ENCODE measurements at regions not wholly inside any gene's neighbourhood (a gene's known extent, or its start where the extent isn't known, plus 50 kb on each side); places are given as distances from the start of the nearest gene placed in this dataset.

DNA sequence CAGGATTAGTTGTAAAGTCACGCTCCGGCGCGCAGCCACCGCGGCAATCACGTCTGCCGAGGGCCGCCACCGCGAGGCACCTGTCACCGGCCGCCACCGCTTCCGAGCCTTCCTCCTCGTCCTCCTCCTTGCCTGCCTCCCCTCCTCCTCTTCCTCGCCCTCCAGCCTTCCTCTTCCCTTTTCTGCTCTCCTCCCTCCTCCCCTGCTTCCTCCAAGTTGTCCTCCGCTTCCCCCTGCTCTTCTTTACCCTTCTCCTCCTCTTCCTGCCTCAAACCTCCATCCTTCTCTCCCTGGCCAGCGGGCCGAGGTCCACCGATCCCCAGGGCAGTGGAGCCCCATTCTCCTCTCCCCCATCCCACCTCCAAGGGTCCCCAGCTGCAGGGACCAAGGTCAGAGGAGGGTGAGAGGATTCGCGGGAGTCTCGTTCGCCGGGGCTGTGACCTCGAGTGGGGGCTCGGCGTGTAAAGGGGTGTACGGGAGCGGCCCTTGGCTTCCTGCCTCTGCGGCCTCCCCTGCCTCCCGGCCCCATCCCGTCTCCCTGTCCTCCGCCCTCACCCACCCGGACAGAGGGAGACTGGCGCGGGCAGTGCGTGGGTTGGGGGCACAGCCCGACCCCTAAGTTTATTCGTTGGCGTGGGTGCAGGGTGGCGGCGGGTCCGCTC lies 89.5 kb upstream of the PAX2 start:
- no peak overlapping the region for H3K27ac ChIP-seq (ENCODE audit: insufficient read depth, low read depth, low read length)
- no peaks in the 10 kb centered on the region for H3K4me1 ChIP-seq (ENCODE audit: control insufficient read depth, extremely low read depth, insufficient read depth, low read length)
- H2AFZ ChIP-seq (ENCODE audit: low read depth, low read length): no peak overlapping the region
- intact Hi-C loops (cut with micrococcal nuclease) (no loop called here), dilution Hi-C loops (cut with MboI; ENCODE audit: extremely low pct_ligation_motif_present, low sequenced_read_pairs) (no loop called here)
- H3K4me2 ChIP-seq (ENCODE audit: insufficient read depth, low read length): no peak overlapping the region
- H3K36me3 ChIP-seq (ENCODE audit: control insufficient read depth in 2 of 2, extremely low read depth in 1 of 2, insufficient read depth in 2 of 2, low read length in 2 of 2): no peaks in the 10 kb centered on the region
- POLR2A ChIA-PET: no interaction called here
- no peaks in the 10 kb centered on the region for H3K9me1 ChIP-seq (replicated peaks; ENCODE audit: control insufficient read depth, extremely low read depth, insufficient read depth, low read length)
- no peak overlapping the region for H3K9ac ChIP-seq (replicated peaks; ENCODE audit: extremely low read depth, insufficient read depth, low read length)
- CTCF ChIA-PET: no interaction called here
- peaks cover 76 to 77% of the 10 kb centered on the region in 2 experiments for H3K27me3 ChIP-seq (ENCODE audit: control insufficient read depth in 2 of 2, insufficient read depth in 2 of 2, low read length in 2 of 2)
- BruUV-seq (replicated peaks): no TSS peak
- H3K4me3 ChIP-seq (replicated peaks in 1 of 3; ENCODE audit: insufficient read depth in 1 of 3, low read depth in 1 of 3, low read length in 3 of 3): no peak overlapping the region
- H3K9me3 ChIP-seq (replicated peaks; ENCODE audit: control insufficient read depth, insufficient read depth, low read length): no peaks in the 10 kb centered on the region
- H4K20me1 ChIP-seq (replicated peaks; ENCODE audit: control insufficient read depth, extremely low read depth, insufficient read depth, low read length): no peaks in the 10 kb centered on the region
- FAIRE-seq (no peak), DNase-seq (ENCODE audit: low read depth, low spot score) (no peak)
- TF ChIP-seq EZH2 (IDR thresholded peaks at IDR 0.05; ENCODE audit: borderline replicate concordance, low read depth, low read length, severe bottlenecking): peak; percentile 92
- no peak for TF ChIP-seq POLR2AphosphoS5 (IDR thresholded peaks at IDR 0.05; ENCODE audit: insufficient read depth, low read depth, low read length)
- H3K79me2 ChIP-seq (ENCODE audit: control insufficient read depth, insufficient read depth, low read length): no peaks in the 10 kb centered on the region

DNA sequence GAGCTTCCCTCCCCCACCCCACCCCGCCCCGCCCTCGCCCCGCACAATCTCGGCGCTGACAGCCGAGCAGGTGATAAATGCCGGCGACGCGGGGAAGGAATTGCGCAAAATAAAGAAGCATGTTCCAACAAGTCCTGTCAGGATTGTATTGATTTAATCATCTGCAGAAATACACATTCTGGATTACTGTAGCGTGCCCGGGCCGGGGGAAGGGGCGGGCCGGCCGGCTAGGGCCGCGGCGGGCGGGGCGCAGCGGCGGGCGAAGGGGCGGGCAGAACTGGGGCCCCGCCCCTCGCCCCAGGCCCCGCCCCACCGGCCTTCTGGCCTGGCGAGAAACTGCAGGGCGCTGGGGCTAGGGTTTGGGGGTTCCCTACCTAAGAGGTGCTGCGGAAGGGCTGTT lies 88.9 kb upstream of the PAX2 start:
- Histone ChIP-seq H4K20me1 (replicated peaks; ENCODE audit: control insufficient read depth, extremely low read depth, insufficient read depth, low read length) (no peaks in the 10 kb centered on the region), H3K36me3 (ENCODE audit: control insufficient read depth in 2 of 2, extremely low read depth in 1 of 2, insufficient read depth in 2 of 2, low read length in 2 of 2) (no peaks in the 10 kb centered on the region), H3K9me3 (replicated peaks; ENCODE audit: control insufficient read depth, insufficient read depth, low read length) (no peaks in the 10 kb centered on the region), H3K79me2 (ENCODE audit: control insufficient read depth, insufficient read depth, low read length) (no peaks in the 10 kb centered on the region), H2AFZ (ENCODE audit: low read depth, low read length) (no peak overlapping the region), H3K27ac (ENCODE audit: insufficient read depth, low read depth, low read length) (no peak overlapping the region), H3K9ac (replicated peaks; ENCODE audit: extremely low read depth, insufficient read depth, low read length) (no peak overlapping the region), H3K9me1 (replicated peaks; ENCODE audit: control insufficient read depth, extremely low read depth, insufficient read depth, low read length) (no peaks in the 10 kb centered on the region), H3K4me2 (ENCODE audit: insufficient read depth, low read length) (no peak overlapping the region), H3K4me3 (replicated peaks in 1 of 3; ENCODE audit: insufficient read depth in 1 of 3, low read depth in 1 of 3, low read length in 3 of 3) (no peak overlapping the region), H3K4me1 (ENCODE audit: control insufficient read depth, extremely low read depth, insufficient read depth, low read length) (no peaks in the 10 kb centered on the region), H3K27me3 (ENCODE audit: control insufficient read depth in 2 of 2, insufficient read depth in 2 of 2, low read length in 2 of 2) (peaks cover 79% of the 10 kb centered on the region in 2 experiments)
- no TSS peak for BruUV-seq (replicated peaks)
- intact Hi-C loops (cut with micrococcal nuclease) (no loop called here), dilution Hi-C loops (cut with MboI; ENCODE audit: extremely low pct_ligation_motif_present, low sequenced_read_pairs) (no loop called here)
- TF ChIP-seq FOS (IDR thresholded peaks at IDR 0.05; ENCODE audit: borderline replicate concordance, insufficient read depth, low read length): no peak
- no peak for TF ChIP-seq POLR2A (IDR thresholded peaks at IDR 0.05; ENCODE audit: low read depth, low read length)
- TF ChIP-seq POLR2AphosphoS5 (IDR thresholded peaks at IDR 0.05; ENCODE audit: insufficient read depth, low read depth, low read length): no peak
- TF ChIP-seq, protein P1, sequence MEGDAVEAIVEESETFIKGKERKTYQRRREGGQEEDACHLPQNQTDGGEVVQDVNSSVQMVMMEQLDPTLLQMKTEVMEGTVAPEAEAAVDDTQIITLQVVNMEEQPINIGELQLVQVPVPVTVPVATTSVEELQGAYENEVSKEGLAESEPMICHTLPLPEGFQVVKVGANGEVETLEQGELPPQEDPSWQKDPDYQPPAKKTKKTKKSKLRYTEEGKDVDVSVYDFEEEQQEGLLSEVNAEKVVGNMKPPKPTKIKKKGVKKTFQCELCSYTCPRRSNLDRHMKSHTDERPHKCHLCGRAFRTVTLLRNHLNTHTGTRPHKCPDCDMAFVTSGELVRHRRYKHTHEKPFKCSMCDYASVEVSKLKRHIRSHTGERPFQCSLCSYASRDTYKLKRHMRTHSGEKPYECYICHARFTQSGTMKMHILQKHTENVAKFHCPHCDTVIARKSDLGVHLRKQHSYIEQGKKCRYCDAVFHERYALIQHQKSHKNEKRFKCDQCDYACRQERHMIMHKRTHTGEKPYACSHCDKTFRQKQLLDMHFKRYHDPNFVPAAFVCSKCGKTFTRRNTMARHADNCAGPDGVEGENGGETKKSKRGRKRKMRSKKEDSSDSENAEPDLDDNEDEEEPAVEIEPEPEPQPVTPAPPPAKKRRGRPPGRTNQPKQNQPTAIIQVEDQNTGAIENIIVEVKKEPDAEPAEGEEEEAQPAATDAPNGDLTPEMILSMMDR (IDR thresholded peaks at IDR 0.05; ENCODE audit: extremely low read depth in 1 of 2, insufficient read depth in 1 of 2, low read depth in 1 of 2, low read length in 2 of 2): no peak
- no peak for TF ChIP-seq EZH2 (IDR thresholded peaks at IDR 0.05; ENCODE audit: borderline replicate concordance, low read depth, low read length, severe bottlenecking)
- no peak for TF ChIP-seq JUN (IDR thresholded peaks at IDR 0.05; ENCODE audit: borderline replicate concordance, insufficient read depth, insufficient read length, low read depth)
- DNase-seq (ENCODE audit: low read depth, low spot score): no peak
- ChIA-PET POLR2A (no interaction called here), CTCF (interaction anchor here (0.6 kb wide), 1 partner anchor 584 kb away, joined by 4 read pairs; no protein-coding TSS in a partner anchor)
- FAIRE-seq: no peak

Data from endothelial cell of umbilical vein (primary cell).